ENCODE measurements at regions not wholly inside any gene's neighbourhood (a gene's known extent, or its start where the extent isn't known, plus 50 kb on each side); places are given as distances from the start of the nearest gene placed in this dataset.

GRCh38 chr2:198479065-198479464 is 674.7 kb downstream of the PLCL1 start:
- no peak for DNase-seq

DNA sequence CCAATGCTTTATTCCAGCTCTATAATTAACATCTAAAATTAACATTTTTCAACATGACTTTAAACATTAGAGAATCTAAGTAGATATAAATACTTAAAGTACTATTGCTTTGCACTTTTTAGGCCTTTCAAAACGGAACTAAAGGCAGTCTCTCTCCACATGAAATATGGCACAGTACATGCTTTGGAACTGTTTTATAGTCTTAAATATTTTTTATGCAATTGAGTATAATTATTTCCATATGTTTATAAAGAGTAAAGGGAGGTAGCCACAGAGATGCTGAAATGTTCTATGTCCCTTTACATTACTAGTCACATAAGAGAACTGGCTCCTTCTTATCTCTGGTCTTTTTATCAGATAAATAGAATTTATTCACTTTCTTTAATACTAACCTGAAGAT is 674.0 kb downstream of the PLCL1 start:
- DNase-seq = no peak

DNA sequence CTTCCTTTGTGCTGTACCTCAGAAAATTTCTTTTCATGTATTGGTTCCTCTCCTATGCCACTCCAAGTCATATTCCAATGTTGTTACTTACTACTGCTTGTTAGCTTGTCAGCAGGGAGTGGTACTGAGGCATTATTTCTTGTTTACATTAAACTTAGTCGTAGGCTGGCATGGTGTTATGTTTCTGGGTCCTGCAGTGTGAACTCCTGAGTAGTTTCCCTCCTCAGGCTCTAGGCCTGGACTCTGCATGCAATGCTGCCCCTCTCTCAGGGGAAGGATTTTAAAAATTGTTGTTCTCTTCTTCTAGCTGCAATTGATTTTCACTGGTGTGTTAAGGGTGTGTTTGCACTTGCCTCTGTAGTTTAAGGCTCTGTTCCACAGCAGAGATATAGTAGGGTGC is 671.6 kb downstream of the PLCL1 start:
- DNase-seq = no peak

GRCh38 chr2:198471291-198471690 is 666.9 kb downstream of the PLCL1 start:
- peak in 1 of 2 experiments; percentile 3 for DNase-seq

DNA sequence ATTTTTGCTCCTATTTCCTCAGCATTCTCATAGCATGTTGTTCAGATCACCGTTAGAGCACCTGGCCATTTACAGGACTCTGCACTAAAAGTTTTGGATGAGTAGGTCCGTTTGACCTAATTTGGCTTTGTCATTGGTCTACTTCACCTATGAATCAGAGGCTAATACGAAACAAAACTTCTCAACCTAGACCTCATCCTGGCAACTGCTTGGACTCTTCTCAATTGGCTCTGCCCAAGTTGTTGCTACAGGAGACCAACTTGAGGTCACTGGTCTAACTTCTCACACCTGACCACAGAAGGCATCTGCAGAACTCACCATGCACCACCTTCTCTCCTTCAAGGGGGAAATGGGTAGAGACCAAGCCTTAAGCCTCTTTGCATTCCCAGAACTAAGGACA is 663.7 kb downstream of the PLCL1 start:
- DNase-seq = no peak

GRCh38 chr2:198465970-198466369 is 661.6 kb downstream of the PLCL1 start:
- DNase-seq = no peak

- DNase-seq = no peak
These were observed 652.0 kb downstream of the PLCL1 start for GRCh38 chr2:198456418-198456817.

- DNase-seq = no peak
These were observed 649.5 kb downstream of the PLCL1 start for GRCh38 chr2:198453866-198454265.

DNA sequence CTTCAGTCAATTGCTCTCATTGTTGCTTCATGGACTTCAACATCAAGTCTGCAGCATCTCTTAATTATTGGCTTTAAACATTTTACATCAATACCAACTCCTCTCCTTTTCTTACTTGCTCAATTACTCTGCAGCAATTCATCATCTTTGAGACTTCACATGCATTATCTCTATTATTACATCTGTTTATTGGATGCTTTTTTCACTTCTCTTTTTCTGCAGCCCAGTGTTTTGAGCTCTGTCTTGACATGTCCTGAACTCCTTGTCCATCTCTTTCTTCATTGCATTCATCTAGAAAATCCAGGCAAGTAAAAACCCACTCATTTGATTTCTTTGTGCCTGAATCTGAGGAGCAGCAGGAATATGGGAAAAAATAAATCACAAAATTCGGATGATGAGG is 647.9 kb downstream of the PLCL1 start:
- no peak for DNase-seq

GRCh38 chr2:198448789-198449188 is 644.4 kb downstream of the PLCL1 start:
- DNase-seq = no peak

DNA sequence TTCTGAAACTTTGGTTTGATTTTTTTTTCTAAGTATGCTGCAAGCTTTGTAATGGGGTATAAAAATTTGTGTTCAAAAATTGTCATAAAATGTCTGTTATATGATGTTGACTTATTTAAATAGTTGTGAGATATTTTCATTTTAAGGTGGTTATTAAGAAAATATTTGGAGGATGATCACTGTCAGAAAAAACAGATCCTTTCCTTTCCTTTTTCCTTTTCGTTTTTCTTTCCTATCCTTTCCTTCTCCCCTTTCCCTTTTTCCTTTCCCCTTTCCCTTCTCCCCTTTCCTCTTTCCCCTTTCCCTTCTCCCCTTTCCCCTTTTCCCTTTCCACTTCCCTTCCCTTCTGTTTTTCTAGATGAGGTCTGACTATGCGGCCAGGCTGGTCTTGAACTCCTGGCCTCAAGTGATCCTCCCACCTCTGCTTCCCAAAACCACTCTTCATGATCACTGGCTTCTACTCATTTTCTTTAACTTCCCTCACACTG is 640.5 kb downstream of the PLCL1 start:
- DNase-seq = no peak

- no peak for DNase-seq
These were observed 637.5 kb downstream of the PLCL1 start for GRCh38 chr2:198441901-198442300.

DNA sequence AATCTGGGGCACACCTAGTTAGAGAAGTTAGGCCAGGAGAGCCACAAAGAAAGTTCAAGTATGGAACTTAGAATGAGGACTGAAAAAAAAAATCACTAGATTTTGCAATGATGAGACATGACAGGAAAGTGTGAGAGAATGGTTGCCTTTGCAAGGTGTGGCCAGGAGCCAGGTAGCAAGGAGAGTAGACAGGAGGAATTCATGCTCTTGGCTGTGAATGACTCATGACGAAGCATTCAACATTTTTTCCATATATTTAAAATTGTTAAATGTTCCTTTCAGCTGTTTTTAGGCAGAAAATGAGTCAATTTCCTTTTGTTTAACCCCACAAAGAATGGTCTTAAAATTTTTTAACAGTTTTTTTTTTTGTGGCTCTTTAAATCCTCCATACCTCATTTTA is 636.9 kb downstream of the PLCL1 start:
- no peak for DNase-seq

GRCh38 chr2:198440833-198441232 is 636.4 kb downstream of the PLCL1 start:
- no peak for DNase-seq

- no peak for DNase-seq
These were observed 633.9 kb downstream of the PLCL1 start for GRCh38 chr2:198438331-198438730.

GRCh38 chr2:198424112-198424511 is 619.7 kb downstream of the PLCL1 start:
- DNase-seq = no peak

DNA sequence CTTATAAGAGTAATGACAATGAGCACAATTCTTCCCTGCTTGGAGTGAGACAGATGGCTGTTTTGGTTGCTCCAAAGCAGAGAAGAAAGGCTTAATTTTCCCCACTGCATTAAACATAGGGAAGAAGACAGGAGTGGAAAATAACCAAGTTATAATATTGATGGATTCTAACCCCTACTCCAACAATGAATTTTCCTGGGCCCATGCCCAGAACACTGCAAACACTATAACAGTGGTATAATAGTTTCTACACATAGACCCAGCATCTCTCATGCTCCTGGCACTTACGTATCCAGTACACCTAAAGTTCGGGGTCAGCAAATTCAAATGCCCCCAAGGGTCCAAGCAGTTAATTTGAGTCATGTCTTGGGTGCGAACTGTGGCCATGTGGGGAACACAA is 613.4 kb downstream of the PLCL1 start:
- peak in 1 of 2 experiments; percentile 4 for DNase-seq

GRCh38 chr2:198414976-198415375 is 610.6 kb downstream of the PLCL1 start:
- DNase-seq = no peak

DNA sequence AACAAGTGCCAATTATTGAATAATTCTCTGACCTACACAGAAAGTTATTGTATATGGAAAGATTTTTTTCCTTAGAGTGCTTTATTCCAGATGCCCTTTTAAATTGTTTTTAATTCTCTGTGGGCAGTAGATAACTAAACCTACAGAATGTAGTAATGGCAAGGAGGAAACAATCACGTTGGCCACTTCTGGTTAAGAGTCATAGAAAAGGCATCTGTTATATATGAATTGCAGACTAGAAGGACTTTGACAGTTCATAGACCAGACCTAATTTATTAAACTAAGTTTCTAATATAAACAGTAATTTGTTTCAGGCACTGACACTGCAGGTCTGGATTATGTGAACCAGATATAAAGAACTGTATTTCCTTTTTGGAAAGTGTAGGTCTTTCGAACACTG is 607.5 kb downstream of the PLCL1 start:
- DNase-seq = no peak

- no peak for DNase-seq
These were observed 603.8 kb downstream of the PLCL1 start for GRCh38 chr2:198408171-198408570.

DNA sequence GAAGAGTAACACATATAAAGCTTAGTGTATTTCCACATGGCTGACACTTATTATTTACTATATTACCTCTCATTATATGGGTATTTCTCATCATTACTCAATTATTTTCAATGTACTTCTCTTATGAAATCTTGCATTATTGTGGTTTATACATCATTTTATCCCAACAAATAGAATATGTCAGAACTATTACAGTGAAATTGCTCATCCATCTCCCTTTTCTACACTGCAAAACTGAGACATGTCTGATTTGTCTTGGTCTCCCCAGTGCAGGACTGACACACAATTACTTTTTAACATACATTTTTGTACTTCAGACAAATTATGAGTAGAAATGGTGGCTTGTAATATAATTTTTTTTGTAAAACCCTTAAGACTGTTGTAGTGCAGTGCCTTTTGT is 600.9 kb downstream of the PLCL1 start:
- no peak for DNase-seq

GRCh38 chr2:198401644-198402043 is 597.3 kb downstream of the PLCL1 start:
- no peak for DNase-seq

DNA sequence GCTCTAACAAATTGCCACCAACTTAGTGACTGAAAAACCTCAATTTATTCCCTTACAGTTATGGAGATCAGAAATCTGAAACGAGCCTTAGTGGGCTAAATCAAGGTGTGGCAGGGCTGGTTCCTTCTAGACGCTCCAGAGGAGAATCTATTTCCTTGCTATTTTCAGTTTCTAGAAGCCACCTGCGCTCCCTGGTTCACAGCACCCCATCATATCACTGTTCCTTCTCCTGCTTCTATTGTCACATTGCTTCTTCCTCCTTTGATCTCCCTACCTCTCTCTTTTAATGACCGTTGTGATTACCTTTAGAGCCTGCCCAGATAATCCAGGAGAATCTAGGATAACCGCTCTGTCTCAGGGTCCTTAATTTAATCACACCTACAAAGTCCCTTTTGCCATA is 596.6 kb downstream of the PLCL1 start:
- no peak for DNase-seq

DNA sequence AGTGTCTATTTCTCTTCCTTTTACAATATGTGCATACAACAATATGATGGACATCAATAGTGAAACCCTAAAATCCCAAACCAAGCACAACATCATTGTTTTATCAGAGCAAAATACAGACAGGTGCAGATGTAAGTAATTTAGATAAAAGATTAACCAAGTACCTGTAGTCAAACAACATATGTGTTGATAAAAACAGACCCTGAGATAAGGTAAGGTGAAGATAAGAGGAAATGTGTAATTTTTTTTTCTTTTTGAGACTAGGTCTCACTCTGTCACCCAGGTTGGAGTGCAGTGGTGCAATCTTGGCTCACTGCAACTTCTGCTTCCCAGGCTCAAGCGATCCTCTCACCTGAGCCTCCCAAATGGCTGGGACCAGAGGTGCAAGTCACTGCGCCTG is 589.8 kb downstream of the PLCL1 start:
- DNase-seq = no peak

GRCh38 chr2:198390670-198391069 is 586.3 kb downstream of the PLCL1 start:
- no peak for DNase-seq

- no peak for DNase-seq
These were observed 583.3 kb downstream of the PLCL1 start for GRCh38 chr2:198387677-198388076.

All from NCI-H524 (cell line).